ENCODE measurements at regions not wholly inside any gene's neighbourhood (a gene's known extent, or its start where the extent isn't known, plus 50 kb on each side); places are given as distances from the start of the nearest gene placed in this dataset.

- TF ChIP-seq ZFX (IDR thresholded peaks at IDR 0.05) (no peak), CTCF (conservative IDR thresholded peaks at IDR 0.05) (no peak)
- H3K27ac ChIP-seq = no peak overlapping the region
These were observed 326.3 kb upstream of the DIO3 start for GRCh38 chr14:101234999-101235334.

- TF ChIP-seq CTCF (conservative IDR thresholded peaks at IDR 0.05) = peak; percentile 89
- no peak for TF ChIP-seq ZFX (IDR thresholded peaks at IDR 0.05)
- no peak overlapping the region for H3K27ac ChIP-seq
These were observed 325.8 kb upstream of the DIO3 start for GRCh38 chr14:101235335-101236103.

GRCh38 chr14:101236496-101237251 is 324.6 kb upstream of the DIO3 start:
- TF ChIP-seq ZFX (IDR thresholded peaks at IDR 0.05) (no peak), CTCF (conservative IDR thresholded peaks at IDR 0.05) (no peak)
- H3K27ac ChIP-seq = no peak overlapping the region

GRCh38 chr14:101237252-101237616 is 324.1 kb upstream of the DIO3 start:
- no peak overlapping the region for H3K27ac ChIP-seq
- TF ChIP-seq CTCF (conservative IDR thresholded peaks at IDR 0.05) = no peak
- no peak for TF ChIP-seq ZFX (IDR thresholded peaks at IDR 0.05)

- no peak for TF ChIP-seq ZFX (IDR thresholded peaks at IDR 0.05)
- TF ChIP-seq CTCF (conservative IDR thresholded peaks at IDR 0.05) = no peak
- no peak overlapping the region for H3K27ac ChIP-seq
These were observed 322.2 kb upstream of the DIO3 start for GRCh38 chr14:101239065-101239464.

GRCh38 chr14:101241147-101241546 is 320.1 kb upstream of the DIO3 start:
- TF ChIP-seq CTCF (conservative IDR thresholded peaks at IDR 0.05) (no peak), ZFX (IDR thresholded peaks at IDR 0.05) (no peak)
- H3K27ac ChIP-seq = no peak overlapping the region

GRCh38 chr14:101241807-101242278 is 319.5 kb upstream of the DIO3 start:
- H3K27ac ChIP-seq = no peak overlapping the region
- TF ChIP-seq CTCF (conservative IDR thresholded peaks at IDR 0.05) = no peak
- no peak for TF ChIP-seq ZFX (IDR thresholded peaks at IDR 0.05)
